MM.1S (cell line): ENCODE measurements at regions not wholly inside any gene's neighbourhood (a gene's known extent, or its start where the extent isn't known, plus 50 kb on each side); places are given as distances from the start of the nearest gene placed in this dataset.
A peak's percentile ranks its signal among the peaks of the same experiment; 100 is the strongest.

Experiments
- DNase-seq: peaks from one replicate; pipeline ENCODE4 v3.0.0-alpha.2; 2015
- H2AFZ ChIP-seq: fragments of 300-600 bp; sonication (generic); 2 replicates; pipeline ENCODE4 v1.6.0; 2016; ENCODE audit warnings: antibody characterized with exemption, low read length
- H3F3A ChIP-seq: fragments of 300-600 bp; sonication (generic); 2 replicates; pipeline ENCODE4 v1.6.1; 2016; ENCODE audit warnings: mild to moderate bottlenecking, antibody characterized with exemption, low read length, moderate library complexity, mixed read lengths; ENCODE audit not compliant: insufficient read depth
- H3K27ac ChIP-seq: fragments of 300-600 bp; sonication (generic); 2 replicates; pipeline ENCODE4 v1.5.1; 2016; ENCODE audit warnings: mild to moderate bottlenecking, low read length
- H3K27me3 ChIP-seq: fragments of 300-600 bp; sonication (generic); replicated peaks from 2 replicates; pipeline ENCODE4 v1.6.0; 2016; ENCODE audit warnings: low read length; ENCODE audit not compliant: insufficient read depth
- H3K36me3 ChIP-seq: fragments of 300-600 bp; sonication (generic); replicated peaks from 2 replicates; pipeline ENCODE4 v1.6.1; 2016; ENCODE audit warnings: mild to moderate bottlenecking, low read length, mixed read lengths; ENCODE audit not compliant: insufficient read depth
- H3K4me1 ChIP-seq: fragments of 300-600 bp; sonication (generic); 2 replicates; pipeline ENCODE4 v1.6.1; 2016; ENCODE audit warnings: low read length, mixed read lengths
- H3K4me2 ChIP-seq: fragments of 300-600 bp; sonication (generic); 2 replicates; pipeline ENCODE4 v1.6.0; 2016; ENCODE audit warnings: low read depth, low read length
- H3K4me3 ChIP-seq: fragments of 300-600 bp; sonication (generic); 2 replicates; pipeline ENCODE4 v1.5.1; 2016; ENCODE audit warnings: low read length, mixed read lengths
- H3K79me2 ChIP-seq: fragments of 300-600 bp; sonication (generic); 2 replicates; pipeline ENCODE4 v1.6.1; 2016; ENCODE audit warnings: mixed run types, low read length, mixed read lengths
- H3K9ac ChIP-seq: fragments of 300-600 bp; sonication (generic); 2 replicates; pipeline ENCODE4 v1.6.1; 2016; ENCODE audit warnings: low read length, mixed read lengths
- H3K9me2 ChIP-seq: fragments of 300-600 bp; sonication (generic); replicated peaks from 2 replicates; pipeline ENCODE4 v1.6.1; 2016; ENCODE audit warnings: mild to moderate bottlenecking, low read length, mixed read lengths; ENCODE audit not compliant: insufficient read depth
- H3K9me3 ChIP-seq: fragments of 300-600 bp; sonication (generic); replicated peaks from 2 replicates; pipeline ENCODE4 v1.6.1; 2016; ENCODE audit warnings: mild to moderate bottlenecking, low read length, mixed read lengths; ENCODE audit not compliant: insufficient read depth
- H4K20me1 ChIP-seq: fragments of 300-600 bp; sonication (generic); 2 replicates; pipeline ENCODE4 v1.6.1; 2016; ENCODE audit warnings: mild to moderate bottlenecking, low read length, moderate library complexity, mixed read lengths; ENCODE audit not compliant: insufficient read depth
- EZH2 ChIP-seq: fragments of 300-600 bp; sonication (generic); optimal IDR thresholded peaks from 2 replicates; pipeline ENCODE3; 2017; ENCODE audit warnings: low read depth, mild to moderate bottlenecking, antibody characterized with exemption, low read length, mixed read lengths
- EZH2phosphoT487 ChIP-seq: fragments of 300-600 bp; sonication (generic); IDR thresholded peaks from 2 replicates; pipeline ENCODE4 v1.6.1; 2018; ENCODE audit warnings: antibody characterized with exemption, low read length
- TF ChIP-seq, protein P1 (sequence below): fragments of 300-600 bp; sonication (generic); IDR thresholded peaks from 2 replicates; pipeline ENCODE4 v1.5.1; 2016; ENCODE audit warnings: antibody characterized with exemption, low read length, mixed read lengths

DNA sequence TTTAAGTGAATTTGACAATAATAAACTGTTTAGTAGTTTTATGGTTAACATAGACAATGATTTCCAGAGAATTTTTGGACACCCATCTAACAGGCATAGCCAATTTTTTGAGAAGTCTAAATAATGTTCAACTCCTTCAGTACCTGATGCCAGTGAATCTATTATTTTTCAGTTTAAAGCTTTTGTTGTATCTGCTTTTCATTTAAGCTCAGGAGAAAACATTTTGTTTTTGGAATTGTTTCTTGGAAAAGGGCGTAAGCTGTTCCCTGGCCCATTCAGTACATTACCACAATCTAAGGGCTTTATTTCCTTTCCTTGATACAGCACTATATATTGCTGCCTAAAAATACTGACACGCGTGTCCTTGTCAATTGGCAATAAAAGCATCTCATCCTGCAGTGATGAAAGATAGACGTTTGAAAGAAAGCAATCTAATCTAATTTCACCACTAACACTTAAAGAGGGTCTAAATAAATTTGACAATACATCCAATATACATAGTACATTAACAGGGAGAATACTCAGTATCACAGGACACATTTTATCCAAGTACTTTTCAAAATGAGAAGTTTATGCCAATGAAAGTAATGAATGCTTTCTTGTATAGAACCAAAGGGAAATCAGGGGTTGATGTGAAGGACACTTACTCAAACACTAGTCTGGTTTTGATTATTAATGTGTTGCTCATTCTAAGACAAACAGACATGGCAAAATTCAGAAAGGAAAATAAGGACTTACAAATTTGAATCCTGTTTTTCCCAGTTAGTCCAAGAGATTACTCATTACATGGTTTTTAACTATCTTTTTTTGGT lies 104.2 kb upstream of the LGR5 start:
- Histone ChIP-seq H3K27ac (no peak overlapping the region), H3K36me3 (no peaks in the 10 kb centered on the region), H3K27me3 (no peaks in the 10 kb centered on the region), H3K4me3 (no peak overlapping the region), H3F3A (no peaks in the 10 kb centered on the region), H2AFZ (no peak overlapping the region), H3K4me1 (no peaks in the 10 kb centered on the region), H3K79me2 (no peaks in the 10 kb centered on the region), H3K9ac (no peak overlapping the region), H3K9me3 (no peaks in the 10 kb centered on the region), H4K20me1 (no peaks in the 10 kb centered on the region), H3K4me2 (no peak overlapping the region), H3K9me2 (no peaks in the 10 kb centered on the region)
- no peak for TF ChIP-seq EZH2phosphoT487
- no peak for TF ChIP-seq EZH2
- TF ChIP-seq, protein P1, sequence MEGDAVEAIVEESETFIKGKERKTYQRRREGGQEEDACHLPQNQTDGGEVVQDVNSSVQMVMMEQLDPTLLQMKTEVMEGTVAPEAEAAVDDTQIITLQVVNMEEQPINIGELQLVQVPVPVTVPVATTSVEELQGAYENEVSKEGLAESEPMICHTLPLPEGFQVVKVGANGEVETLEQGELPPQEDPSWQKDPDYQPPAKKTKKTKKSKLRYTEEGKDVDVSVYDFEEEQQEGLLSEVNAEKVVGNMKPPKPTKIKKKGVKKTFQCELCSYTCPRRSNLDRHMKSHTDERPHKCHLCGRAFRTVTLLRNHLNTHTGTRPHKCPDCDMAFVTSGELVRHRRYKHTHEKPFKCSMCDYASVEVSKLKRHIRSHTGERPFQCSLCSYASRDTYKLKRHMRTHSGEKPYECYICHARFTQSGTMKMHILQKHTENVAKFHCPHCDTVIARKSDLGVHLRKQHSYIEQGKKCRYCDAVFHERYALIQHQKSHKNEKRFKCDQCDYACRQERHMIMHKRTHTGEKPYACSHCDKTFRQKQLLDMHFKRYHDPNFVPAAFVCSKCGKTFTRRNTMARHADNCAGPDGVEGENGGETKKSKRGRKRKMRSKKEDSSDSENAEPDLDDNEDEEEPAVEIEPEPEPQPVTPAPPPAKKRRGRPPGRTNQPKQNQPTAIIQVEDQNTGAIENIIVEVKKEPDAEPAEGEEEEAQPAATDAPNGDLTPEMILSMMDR = no peak
- DNase-seq = no peak

DNA sequence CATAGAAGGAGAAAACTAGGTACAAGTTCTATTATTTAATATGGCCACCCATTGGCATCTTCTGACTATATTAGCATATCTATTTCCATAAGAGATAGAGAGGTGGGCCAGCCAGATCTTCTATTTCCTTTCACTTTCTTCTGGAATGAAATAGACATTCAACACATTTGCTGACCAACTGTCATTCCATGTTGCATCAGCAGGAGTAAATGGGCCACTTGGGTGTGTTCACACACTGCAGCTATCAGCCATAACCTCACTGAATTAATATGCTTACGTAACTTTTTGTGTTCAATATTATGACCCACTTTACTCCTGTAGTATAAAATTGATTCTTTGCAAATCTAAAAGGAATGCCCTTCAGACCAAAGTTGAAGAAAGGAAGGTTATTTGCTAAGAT lies 106.2 kb upstream of the LGR5 start:
- Histone ChIP-seq H3K27ac (no peak overlapping the region), H3K79me2 (no peaks in the 10 kb centered on the region), H2AFZ (no peak overlapping the region), H3K4me2 (no peak overlapping the region), H3F3A (no peaks in the 10 kb centered on the region), H4K20me1 (no peaks in the 10 kb centered on the region), H3K27me3 (no peaks in the 10 kb centered on the region), H3K4me1 (no peaks in the 10 kb centered on the region), H3K4me3 (no peak overlapping the region), H3K9me3 (no peaks in the 10 kb centered on the region), H3K9me2 (no peaks in the 10 kb centered on the region), H3K36me3 (no peaks in the 10 kb centered on the region), H3K9ac (no peak overlapping the region)
- DNase-seq = no peak
- TF ChIP-seq, protein P1 = no peak
- TF ChIP-seq EZH2 (no peak), EZH2phosphoT487 (no peak)

DNA sequence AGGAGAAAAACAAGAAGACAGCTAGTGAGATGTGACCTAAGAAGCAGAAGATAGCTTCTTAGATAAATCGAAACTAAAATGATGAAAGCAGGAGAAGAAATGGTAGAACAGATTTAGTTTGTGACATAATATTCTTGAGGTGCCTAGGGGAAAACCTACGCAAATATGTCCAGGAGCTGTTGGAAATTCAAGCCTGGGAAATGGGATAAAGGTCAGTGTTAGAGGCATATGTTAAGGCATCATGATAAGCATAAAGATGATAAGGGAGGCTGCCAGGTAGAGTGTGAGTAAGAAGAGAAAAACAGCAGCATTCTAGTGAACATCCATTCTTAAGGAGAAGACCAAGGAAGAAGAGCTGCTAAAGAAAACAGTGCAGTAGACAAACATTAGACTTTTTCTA lies 109.6 kb upstream of the LGR5 start:
- Histone ChIP-seq H3K79me2 (no peaks in the 10 kb centered on the region), H3K9me3 (no peaks in the 10 kb centered on the region), H3K27me3 (no peaks in the 10 kb centered on the region), H3K9ac (no peak overlapping the region), H3K9me2 (no peaks in the 10 kb centered on the region), H3K27ac (no peak overlapping the region), H3K4me1 (no peaks in the 10 kb centered on the region), H3F3A (no peaks in the 10 kb centered on the region), H2AFZ (0 out of 2 replicates have a peak overlapping the region, but pooled peaks have one; percentile 18), H3K36me3 (no peaks in the 10 kb centered on the region), H3K4me3 (no peak overlapping the region; the same call in 1 of the 2 replicates), H3K4me2 (peak overlapping the region; percentile 26; the same call in 1 of the 2 replicates), H4K20me1 (no peaks in the 10 kb centered on the region)
- DNase-seq = peak; percentile 9
- TF ChIP-seq EZH2phosphoT487 = no peak
- TF ChIP-seq, protein P1 = no peak
